22Rv1 (cell line): ENCODE measurements at regions not wholly inside any gene's neighbourhood (a gene's known extent, or its start where the extent isn't known, plus 50 kb on each side); places are given as distances from the start of the nearest gene placed in this dataset.

Source experiments
- H3K27ac ChIP-seq: fragments of 450-650 bp; 2 replicates; pipeline ENCODE4 v1.5.1; 2017
- CTCF ChIP-seq: fragments of 450-650 bp; IDR thresholded peaks from 2 replicates; pipeline ENCODE4 v1.5.1; 2017; ENCODE audit warnings: mild to moderate bottlenecking
- ZFX ChIP-seq: fragments of 450-650 bp; IDR thresholded peaks from 2 replicates; pipeline ENCODE4 v1.6.1; 2017; ENCODE audit warnings: antibody characterized with exemption, borderline replicate concordance

GRCh38 chr6:112717856-112718255 is 370.7 kb downstream of the RFPL4B start:
- H3K27ac ChIP-seq = no peak overlapping the region
- TF ChIP-seq CTCF (no peak), ZFX (no peak)

- no peak for TF ChIP-seq CTCF
- no peak for TF ChIP-seq ZFX
These were observed 378.5 kb downstream of the RFPL4B start for GRCh38 chr6:112725541-112726085.

GRCh38 chr6:112735129-112735528 is 388.0 kb downstream of the RFPL4B start:
- TF ChIP-seq CTCF (no peak), ZFX (no peak)

More at GRCh38 chr6:112725541-112726085, 378.5 kb downstream of the RFPL4B start:
- no peak overlapping the region for H3K27ac ChIP-seq

GRCh38 chr6:112739766-112740165 is 392.6 kb downstream of the RFPL4B start:
- H3K27ac ChIP-seq = no peak overlapping the region
- TF ChIP-seq ZFX (no peak), CTCF (no peak)

More at GRCh38 chr6:112735129-112735528, 388.0 kb downstream of the RFPL4B start:
- H3K27ac ChIP-seq = no peak overlapping the region

GRCh38 chr6:112743323-112743722 is 396.2 kb downstream of the RFPL4B start:
- no peak for TF ChIP-seq CTCF
- no peak for TF ChIP-seq ZFX
- no peak overlapping the region for H3K27ac ChIP-seq

GRCh38 chr6:112744827-112745226 is 397.7 kb downstream of the RFPL4B start:
- TF ChIP-seq CTCF = no peak
- no peak for TF ChIP-seq ZFX
- H3K27ac ChIP-seq = no peak overlapping the region

- H3K27ac ChIP-seq = no peak overlapping the region
- TF ChIP-seq ZFX = no peak
- no peak for TF ChIP-seq CTCF
These were observed 398.6 kb downstream of the RFPL4B start for GRCh38 chr6:112745765-112746164.
